NOMO-1 treated with dmso at 0.1 percent for 144 hours (cell line): ENCODE measurements at regions not wholly inside any gene's neighbourhood (a gene's known extent, or its start where the extent isn't known, plus 50 kb on each side); places are given as distances from the start of the nearest gene placed in this dataset.
A peak's percentile ranks its signal among the peaks of the same experiment; 100 is the strongest.
"Not testable (repeated sequence)": the region's sequence is repeated elsewhere in the genome, so short reads cannot be mapped to it uniquely, and the experiment has no call there.

Experiments used
- DNase-seq: peaks from one replicate; lab custom pipeline; 2025; ENCODE audit not compliant: unreplicated experiment; lab: John Stamatoyannopoulos, UW

GRCh38 chr2:91742973-91743490 is 3051.6 kb downstream of the RPIA start:
- DNase-seq: not testable (repeated sequence)

DNA sequence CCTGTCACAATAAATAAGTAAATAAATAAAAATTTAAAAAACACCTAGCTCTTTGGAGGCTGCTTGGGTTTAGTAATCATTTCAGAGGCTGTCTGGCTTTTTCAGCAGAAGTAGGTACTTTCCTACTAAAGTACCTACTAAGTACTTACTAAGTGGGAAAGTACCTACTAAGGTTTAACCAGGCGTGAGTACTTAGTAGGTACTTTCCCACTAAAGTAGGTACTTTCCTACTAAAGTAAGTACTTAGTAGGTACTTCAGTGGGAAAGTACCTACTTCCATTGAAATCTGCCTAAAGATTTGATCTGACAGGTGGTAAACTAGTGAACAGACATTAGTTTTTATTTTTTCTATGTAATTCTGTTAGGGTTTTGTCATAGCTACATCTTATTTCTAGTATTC is 3052.4 kb downstream of the RPIA start:
- DNase-seq: not testable (repeated sequence)

- not testable (repeated sequence) for DNase-seq
Observed at GRCh38 chr2:91744700-91745141, 3053.2 kb downstream of the RPIA start.

GRCh38 chr2:91748902-91749301 is 3057.4 kb downstream of the RPIA start:
- DNase-seq: no peak

DNA sequence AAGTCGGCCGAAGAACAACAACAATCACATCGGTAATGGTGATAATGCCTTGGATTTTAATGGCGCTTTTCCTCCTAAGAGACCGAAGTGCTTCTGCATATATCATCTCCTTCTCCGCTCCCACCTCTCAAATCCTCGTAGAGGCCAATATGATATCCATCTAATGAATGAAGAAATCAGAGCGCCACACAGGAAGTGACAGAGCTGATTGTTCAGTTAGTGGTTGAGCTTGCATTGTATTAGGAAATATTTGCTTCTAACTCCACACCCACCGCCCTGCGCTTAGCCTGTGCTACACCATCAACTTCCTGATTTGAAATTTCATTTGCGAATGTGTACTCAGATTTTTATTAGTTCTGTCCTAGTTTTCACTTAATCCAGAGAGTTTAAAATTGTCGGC is 3058.2 kb downstream of the RPIA start:
- DNase-seq: peak; percentile 50

DNA sequence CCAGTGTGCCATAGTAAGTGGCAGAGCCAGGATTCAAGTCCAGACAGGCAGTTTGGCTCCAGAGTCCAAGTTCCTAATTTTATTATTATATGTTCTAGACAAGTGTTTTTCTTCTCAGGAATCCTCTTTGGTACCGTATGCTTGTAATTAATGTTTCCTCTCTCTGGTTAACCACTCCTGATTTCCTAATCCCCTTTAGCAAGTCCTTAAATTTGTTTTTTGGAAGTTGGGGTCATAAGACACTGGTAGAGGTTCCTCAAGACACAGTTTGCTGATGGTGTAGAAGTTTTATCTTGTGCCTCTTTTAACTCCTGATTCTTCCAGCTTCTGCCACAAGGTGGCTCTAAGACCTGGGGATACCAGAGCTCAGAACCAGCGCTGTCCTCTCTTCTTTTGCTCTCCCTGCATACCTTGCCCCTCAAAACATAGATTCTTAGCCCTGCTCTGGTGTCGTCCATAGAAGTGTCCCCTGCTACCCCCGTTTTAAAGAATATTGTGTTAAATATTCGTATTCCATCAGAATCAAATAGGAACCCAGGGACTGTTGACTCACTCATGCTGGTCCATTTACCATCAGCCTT is 3068.0 kb downstream of the RPIA start:
- DNase-seq: not testable (repeated sequence)

DNA sequence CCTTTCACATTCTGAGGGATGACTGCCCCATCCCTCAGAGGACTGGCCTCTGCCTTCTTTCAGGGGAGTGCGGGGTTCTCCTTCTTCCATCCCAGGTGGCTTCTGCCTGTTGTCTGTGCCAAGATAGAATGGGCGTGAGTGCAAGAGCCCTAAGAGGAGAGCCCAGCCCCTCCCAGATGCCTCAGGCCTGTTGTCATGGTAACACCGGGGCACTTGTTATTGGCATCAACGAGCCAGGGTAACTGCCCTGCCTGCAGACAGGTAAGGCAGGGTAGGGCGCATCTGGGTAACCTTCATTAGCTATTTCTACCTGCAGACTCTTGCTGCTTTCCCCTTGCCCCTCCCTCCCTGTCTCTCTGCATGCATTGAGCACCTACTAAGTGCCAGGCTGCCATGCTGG is 3069.2 kb downstream of the RPIA start:
- DNase-seq: not testable (repeated sequence)

DNA sequence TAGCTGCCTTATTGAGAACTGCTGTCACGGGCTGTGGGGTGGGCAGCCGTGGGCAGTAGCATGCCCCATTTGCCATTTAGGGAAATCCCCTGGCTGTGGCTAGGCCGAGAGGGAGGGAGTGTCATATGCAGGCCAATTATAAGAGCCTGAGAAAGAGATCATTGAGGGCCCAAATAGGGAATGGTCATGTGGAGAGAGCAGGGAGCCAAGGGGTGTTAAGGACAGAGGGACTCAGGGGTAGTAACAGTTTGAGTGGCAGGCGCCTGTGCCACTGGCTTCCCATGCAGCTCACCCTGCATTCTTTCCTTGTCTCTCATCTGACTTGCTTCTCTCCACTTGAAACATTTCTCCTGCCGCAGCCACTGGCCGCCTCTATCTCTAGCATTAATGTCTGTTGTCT is 3070.8 kb downstream of the RPIA start:
- DNase-seq: not testable (repeated sequence)

GRCh38 chr2:91763710-91764109 is 3072.2 kb downstream of the RPIA start:
- not testable (repeated sequence) for DNase-seq

- not testable (repeated sequence) for DNase-seq
Observed at GRCh38 chr2:91764581-91765002, 3073.1 kb downstream of the RPIA start.

GRCh38 chr2:91765018-91765754 is 3073.7 kb downstream of the RPIA start:
- DNase-seq: not testable (repeated sequence)

DNA sequence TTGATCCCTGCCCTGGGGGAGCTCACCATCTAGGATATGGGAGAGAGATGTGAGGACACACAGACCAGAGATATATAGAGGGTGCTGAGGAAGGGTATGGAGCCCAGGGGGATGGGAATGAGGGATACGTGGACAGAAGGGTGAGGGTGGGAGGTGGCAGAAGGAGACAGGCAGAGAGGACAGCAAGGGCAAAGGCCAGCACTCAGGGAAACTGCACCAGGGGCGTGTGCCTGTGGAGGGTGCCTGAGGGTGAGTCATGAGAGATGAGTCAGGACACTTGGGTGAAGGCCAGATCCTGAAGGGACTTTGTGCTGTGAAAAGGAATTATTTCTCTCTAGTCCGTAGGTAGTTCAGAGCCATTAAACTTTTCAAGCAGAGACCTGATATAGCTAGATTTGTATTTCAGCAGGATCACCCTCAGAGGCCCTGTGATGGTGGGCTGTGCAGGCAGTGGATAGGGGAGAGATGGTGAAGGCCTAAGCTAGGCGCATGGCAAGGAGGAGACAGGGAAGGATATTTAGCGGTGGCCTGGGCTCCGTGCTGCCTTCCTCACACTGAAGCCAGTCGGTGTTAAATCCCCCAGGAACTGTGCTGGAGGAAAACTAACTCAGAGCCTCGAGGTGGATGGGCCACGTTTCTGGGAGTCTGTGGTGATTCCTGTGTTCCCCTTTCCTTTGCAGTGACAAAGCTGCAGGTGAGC is 3075.0 kb downstream of the RPIA start:
- peak; percentile 46 for DNase-seq

DNA sequence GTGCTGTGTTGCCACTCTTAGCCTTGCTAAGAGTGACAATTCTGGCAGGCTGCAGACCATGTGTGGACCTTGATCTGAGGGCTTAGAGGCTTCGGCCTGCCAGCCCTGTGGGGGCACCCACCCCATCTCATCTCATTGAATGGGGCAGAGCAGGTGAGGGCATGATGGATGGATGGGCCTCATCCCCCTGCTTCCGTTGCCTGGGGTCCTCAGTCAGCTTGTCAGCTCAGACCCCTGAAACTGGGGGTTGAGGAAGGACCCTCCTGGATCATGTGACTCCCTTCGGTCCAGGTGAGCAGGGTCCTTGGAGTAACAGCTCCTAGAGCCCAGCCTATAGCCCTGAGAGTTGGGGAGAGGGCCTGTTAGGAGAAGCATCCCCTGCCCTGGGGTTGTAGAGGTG is 3076.8 kb downstream of the RPIA start:
- DNase-seq: not testable (repeated sequence)

GRCh38 chr2:91768997-91769396 is 3077.5 kb downstream of the RPIA start:
- DNase-seq: not testable (repeated sequence)

- not testable (repeated sequence) for DNase-seq
Observed at GRCh38 chr2:91770046-91770575, 3078.6 kb downstream of the RPIA start.

DNA sequence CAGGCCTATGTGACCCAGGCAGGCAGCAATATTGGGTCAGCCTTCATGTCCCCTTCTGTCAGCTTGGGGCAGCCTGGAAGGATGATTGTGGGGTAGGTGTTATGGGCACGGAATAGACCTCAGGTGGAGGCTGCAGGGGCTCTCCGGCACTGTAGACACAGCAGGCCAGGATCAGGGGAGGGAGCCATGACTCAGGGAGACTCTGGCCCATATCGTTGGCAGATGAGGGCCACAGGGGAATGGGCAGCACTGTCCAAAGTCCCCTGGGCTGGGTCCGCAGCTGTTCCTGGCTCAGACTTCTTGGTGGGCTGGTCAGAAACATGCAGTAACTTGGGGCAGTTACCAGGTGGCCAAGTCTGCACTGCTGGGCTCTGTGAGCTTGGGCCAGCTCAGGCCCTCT is 3080.1 kb downstream of the RPIA start:
- DNase-seq: not testable (repeated sequence)

DNA sequence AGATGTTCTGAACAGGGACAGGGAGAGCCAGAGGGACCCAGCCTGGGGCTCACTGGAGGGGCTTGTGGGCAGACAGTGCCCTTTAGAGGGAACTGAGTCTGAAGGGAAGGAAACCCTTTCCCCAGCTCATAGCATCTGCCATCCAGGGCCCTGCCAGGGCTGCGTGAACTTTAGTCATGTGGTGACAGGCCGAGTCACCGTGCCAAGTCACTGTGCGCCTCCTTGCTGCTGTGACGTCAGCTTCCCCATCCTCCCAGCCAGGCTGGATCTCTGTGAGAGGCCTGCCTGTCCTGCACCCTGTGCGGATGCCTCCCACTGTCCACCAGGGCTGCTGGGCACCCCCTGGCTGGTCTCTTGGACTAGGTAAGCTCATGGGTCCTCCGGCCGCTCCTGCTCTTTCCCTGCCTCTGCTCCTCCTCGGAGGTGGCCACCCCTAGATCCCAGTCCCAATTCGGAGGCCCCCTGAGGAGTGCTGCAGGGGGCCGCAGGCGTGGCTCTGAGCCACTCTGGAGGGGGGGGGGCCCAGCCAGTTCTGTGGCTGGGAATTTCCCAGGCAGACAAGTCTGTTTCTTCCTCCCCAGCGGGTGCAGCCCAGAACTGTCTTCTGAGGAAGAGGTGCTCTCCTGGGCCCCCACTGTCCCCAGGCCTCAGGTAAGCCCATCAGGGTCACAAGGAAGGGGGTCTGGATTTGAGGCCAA is 3080.9 kb downstream of the RPIA start:
- not testable (repeated sequence) for DNase-seq

DNA sequence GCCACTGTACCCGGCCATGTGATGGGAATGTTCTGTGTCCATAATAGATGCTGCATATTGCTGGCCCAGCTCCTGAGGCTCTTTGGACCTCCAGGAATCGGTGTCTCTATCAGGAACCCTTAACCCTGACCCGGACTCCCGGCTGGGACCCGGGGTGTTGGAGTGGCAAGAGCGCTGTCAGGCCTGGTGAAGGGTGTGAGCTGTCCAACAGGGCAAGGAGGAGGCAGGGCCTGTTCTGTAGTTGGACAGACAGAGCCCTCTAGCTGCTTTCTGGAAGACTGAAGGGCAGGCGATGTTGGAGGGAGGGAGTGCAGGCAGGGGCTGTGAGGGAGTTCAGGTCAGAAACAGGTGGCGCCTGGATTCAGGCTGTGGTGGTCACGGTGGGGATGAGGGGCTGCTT is 3082.3 kb downstream of the RPIA start:
- not testable (repeated sequence) for DNase-seq

DNA sequence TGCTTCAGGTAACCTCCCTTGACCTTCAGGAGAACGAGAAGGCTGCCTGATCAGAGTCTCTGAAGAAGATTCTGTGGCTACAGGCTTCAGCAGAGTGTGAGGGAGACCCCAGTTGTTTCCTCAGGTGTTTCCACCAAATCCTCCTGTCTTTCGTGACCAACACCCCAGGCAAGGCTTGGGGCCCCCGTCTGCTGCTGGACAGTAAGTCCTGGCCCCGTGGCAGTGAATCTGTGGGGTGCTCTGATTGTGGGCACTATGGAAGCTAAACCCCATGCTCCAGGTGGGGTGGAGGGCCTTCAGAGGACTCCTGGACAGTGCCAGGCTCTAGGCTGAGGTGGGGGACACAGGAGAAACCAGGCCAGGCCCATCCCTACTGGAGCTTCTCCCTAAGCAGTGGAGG is 3083.7 kb downstream of the RPIA start:
- not testable (repeated sequence) for DNase-seq

- not testable (repeated sequence) for DNase-seq
Observed at GRCh38 chr2:91780324-91780723, 3088.9 kb downstream of the RPIA start.

DNA sequence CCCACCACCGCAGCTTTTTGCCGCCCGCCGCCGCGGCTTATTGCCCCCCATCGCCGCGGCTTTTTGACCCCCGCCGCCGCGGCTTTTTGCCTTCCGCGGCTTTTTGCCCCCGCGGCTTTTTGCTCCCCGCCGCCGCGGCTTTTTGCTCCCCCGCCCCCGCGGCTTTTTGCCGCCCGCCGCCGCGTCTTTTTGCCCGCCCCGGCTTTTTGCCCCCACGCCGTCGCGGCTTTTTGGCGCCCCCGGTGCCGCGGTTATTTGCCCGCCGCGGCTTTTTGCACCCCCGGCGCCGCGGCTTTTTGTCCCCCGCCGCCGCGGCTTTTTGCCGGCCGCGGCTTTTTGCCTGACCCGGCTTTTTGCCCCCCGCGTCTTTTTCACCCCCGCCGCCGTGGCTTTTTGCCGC is 3061.8 kb upstream of the TEKT4 start:
- not testable (repeated sequence) for DNase-seq
